ENCODE measurements at regions not wholly inside any gene's neighbourhood (a gene's known extent, or its start where the extent isn't known, plus 50 kb on each side); places are given as distances from the start of the nearest gene placed in this dataset.
A peak's percentile ranks its signal among the peaks of the same experiment; 100 is the strongest.

DNA sequence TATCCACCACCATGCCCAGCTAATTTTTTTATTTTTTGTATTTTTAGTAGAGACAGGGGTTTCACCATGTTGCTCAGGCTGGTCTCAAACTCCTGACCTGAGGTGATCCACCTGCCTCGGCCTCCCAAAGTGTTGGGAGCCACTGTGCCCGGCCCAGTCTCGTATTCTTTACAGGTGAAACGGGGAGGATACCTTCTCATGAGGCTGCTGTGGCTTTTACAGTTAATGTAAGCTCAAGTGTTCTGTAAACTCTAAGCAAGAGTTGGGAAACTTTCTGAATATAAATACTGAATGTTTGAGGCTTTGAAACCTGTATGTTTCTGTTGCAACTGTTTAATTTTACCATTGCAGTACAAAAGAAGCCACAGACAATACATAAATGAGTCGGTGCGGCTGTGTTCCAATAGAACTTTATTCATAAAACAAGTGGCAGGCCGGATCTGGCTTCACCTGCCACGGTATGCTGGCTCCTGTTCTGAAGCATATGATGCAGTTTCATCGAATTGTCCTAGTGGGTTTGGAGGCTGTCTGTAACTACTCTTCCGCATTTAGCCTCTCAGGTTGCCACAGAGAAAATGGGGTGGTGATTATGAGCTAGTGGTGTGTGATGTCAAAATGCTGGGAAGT lies 192.5 kb upstream of the ZFP64 start:
- Histone ChIP-seq H3K9ac (ENCODE audit: insufficient read depth, low read length) (no peak overlapping the region), H3K4me3 (replicated peaks in 1 of 4; ENCODE audit: control extremely low read depth in 1 of 4, insufficient read depth in 1 of 4, low read depth in 3 of 4, low read length in 4 of 4) (no peak overlapping the region), H3K4me2 (ENCODE audit: extremely low read depth, insufficient read depth, low read length) (no peak overlapping the region), H3K27me3 (ENCODE audit: control insufficient read depth, insufficient read depth, low read length) (no peaks in the 10 kb centered on the region), H3K36me3 (ENCODE audit: control insufficient read depth, insufficient read depth, low read length) (no peaks in the 10 kb centered on the region), H2AFZ (ENCODE audit: low read length) (no peak overlapping the region), H3K4me1 (ENCODE audit: control insufficient read depth, extremely low read depth, insufficient read depth, low read length) (no peaks in the 10 kb centered on the region), H3K9me3 (ENCODE audit: control insufficient read depth, insufficient read depth, low read depth, low read length) (no peaks in the 10 kb centered on the region), H4K20me1 (ENCODE audit: control insufficient read depth, extremely low read depth, insufficient read depth, low read length) (no peaks in the 10 kb centered on the region), H3K27ac (ENCODE audit: insufficient read depth, low read length) (no peak overlapping the region), H3K79me2 (ENCODE audit: control insufficient read depth, insufficient read depth, low read length) (no peaks in the 10 kb centered on the region)
- no peak for TF ChIP-seq EZH2 (IDR thresholded peaks at IDR 0.05; ENCODE audit: low read length, missing control alignments)
- TF ChIP-seq, protein P1, sequence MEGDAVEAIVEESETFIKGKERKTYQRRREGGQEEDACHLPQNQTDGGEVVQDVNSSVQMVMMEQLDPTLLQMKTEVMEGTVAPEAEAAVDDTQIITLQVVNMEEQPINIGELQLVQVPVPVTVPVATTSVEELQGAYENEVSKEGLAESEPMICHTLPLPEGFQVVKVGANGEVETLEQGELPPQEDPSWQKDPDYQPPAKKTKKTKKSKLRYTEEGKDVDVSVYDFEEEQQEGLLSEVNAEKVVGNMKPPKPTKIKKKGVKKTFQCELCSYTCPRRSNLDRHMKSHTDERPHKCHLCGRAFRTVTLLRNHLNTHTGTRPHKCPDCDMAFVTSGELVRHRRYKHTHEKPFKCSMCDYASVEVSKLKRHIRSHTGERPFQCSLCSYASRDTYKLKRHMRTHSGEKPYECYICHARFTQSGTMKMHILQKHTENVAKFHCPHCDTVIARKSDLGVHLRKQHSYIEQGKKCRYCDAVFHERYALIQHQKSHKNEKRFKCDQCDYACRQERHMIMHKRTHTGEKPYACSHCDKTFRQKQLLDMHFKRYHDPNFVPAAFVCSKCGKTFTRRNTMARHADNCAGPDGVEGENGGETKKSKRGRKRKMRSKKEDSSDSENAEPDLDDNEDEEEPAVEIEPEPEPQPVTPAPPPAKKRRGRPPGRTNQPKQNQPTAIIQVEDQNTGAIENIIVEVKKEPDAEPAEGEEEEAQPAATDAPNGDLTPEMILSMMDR (conservative IDR thresholded peaks at IDR 0.05 in 1 of 2, IDR thresholded peaks at IDR 0.05 in 1 of 2; ENCODE audit: low read depth in 1 of 2, low read length in 2 of 2): no peak
- no peak for DNase-seq (ENCODE audit: low read depth in 2 of 2)

DNA sequence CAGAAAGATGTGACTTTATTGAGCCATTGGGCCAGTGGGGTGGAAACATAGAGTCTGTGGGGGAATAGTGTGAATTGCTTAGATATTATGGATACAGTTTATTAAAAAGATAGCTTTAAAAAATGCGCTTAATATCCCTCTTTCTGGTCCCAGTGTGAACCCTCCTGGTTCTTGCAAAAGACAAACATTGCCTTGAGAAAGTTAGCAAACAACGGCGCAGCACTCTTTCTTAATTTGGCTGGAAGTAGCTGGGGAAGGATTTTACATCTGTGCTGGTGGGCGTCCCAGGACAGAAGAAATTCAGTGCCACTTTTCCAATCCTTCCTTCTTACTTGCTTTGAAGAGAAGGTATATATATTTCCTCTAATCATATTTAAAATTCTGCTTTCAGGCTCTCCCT lies 191.4 kb upstream of the ZFP64 start:
- no peak overlapping the region for H3K27ac ChIP-seq (ENCODE audit: insufficient read depth, low read length)
- TF ChIP-seq EZH2 (IDR thresholded peaks at IDR 0.05; ENCODE audit: low read length, missing control alignments): no peak
- TF ChIP-seq, protein P1 (conservative IDR thresholded peaks at IDR 0.05 in 1 of 2, IDR thresholded peaks at IDR 0.05 in 1 of 2; ENCODE audit: low read depth in 1 of 2, low read length in 2 of 2): no peak
- H3K9me3 ChIP-seq (ENCODE audit: control insufficient read depth, insufficient read depth, low read depth, low read length): no peaks in the 10 kb centered on the region
- DNase-seq (ENCODE audit: low read depth in 2 of 2): no peak
- no peaks in the 10 kb centered on the region for H3K27me3 ChIP-seq (ENCODE audit: control insufficient read depth, insufficient read depth, low read length)
- H3K79me2 ChIP-seq (ENCODE audit: control insufficient read depth, insufficient read depth, low read length): no peaks in the 10 kb centered on the region
- H2AFZ ChIP-seq (ENCODE audit: low read length): no peak overlapping the region
- no peaks in the 10 kb centered on the region for H3K36me3 ChIP-seq (ENCODE audit: control insufficient read depth, insufficient read depth, low read length)
- no peaks in the 10 kb centered on the region for H4K20me1 ChIP-seq (ENCODE audit: control insufficient read depth, extremely low read depth, insufficient read depth, low read length)
- H3K4me1 ChIP-seq (ENCODE audit: control insufficient read depth, extremely low read depth, insufficient read depth, low read length): no peaks in the 10 kb centered on the region
- no peak overlapping the region for H3K4me2 ChIP-seq (ENCODE audit: extremely low read depth, insufficient read depth, low read length)
- no peak overlapping the region for H3K4me3 ChIP-seq (replicated peaks in 1 of 4; ENCODE audit: control extremely low read depth in 1 of 4, insufficient read depth in 1 of 4, low read depth in 3 of 4, low read length in 4 of 4)
- no peak overlapping the region for H3K9ac ChIP-seq (ENCODE audit: insufficient read depth, low read length)

DNA sequence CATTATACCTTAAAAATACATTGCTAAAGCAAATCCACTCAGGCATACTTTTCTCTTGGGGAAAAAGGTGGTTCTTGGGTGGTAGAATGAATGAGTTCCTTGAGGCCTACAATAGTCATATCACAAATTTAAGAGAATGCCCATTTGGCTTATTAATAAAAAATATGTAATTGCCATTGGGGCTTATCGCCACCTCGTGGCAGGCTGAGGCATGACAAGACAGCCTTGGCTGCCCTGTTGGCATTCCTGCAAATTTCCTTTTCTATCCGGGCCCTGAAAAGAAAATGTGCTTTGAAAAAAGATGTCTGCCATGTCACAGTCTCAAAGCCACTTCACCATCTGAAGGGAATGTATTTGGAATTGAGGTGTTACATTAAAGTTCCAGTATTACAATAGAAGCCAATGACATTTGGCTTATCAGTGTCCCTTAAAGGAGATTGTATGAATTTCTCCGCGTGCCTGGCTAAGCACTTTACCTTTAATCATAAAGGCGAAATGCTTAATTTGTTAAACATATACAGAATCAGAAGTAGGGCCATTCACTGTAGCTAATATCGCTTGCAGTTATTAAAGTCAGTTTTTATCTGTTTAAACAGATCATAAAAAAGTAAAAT lies 188.3 kb upstream of the ZFP64 start:
- Histone ChIP-seq H3K79me2 (ENCODE audit: control insufficient read depth, insufficient read depth, low read length) (no peaks in the 10 kb centered on the region), H3K9me3 (ENCODE audit: control insufficient read depth, insufficient read depth, low read depth, low read length) (no peaks in the 10 kb centered on the region), H3K4me1 (ENCODE audit: control insufficient read depth, extremely low read depth, insufficient read depth, low read length) (no peaks in the 10 kb centered on the region), H3K4me3 (replicated peaks in 1 of 4; ENCODE audit: control extremely low read depth in 1 of 4, insufficient read depth in 1 of 4, low read depth in 3 of 4, low read length in 4 of 4) (no peak overlapping the region), H3K27ac (ENCODE audit: insufficient read depth, low read length) (no peak overlapping the region), H3K36me3 (ENCODE audit: control insufficient read depth, insufficient read depth, low read length) (no peaks in the 10 kb centered on the region), H3K9ac (ENCODE audit: insufficient read depth, low read length) (no peak overlapping the region), H2AFZ (ENCODE audit: low read length) (no peak overlapping the region), H3K27me3 (ENCODE audit: control insufficient read depth, insufficient read depth, low read length) (no peaks in the 10 kb centered on the region), H3K4me2 (ENCODE audit: extremely low read depth, insufficient read depth, low read length) (no peak overlapping the region), H4K20me1 (ENCODE audit: control insufficient read depth, extremely low read depth, insufficient read depth, low read length) (no peaks in the 10 kb centered on the region)
- peak in 1 of 2 donors; percentile 48 for DNase-seq (ENCODE audit: low read depth in 2 of 2)
- TF ChIP-seq, protein P1 (conservative IDR thresholded peaks at IDR 0.05 in 1 of 2, IDR thresholded peaks at IDR 0.05 in 1 of 2; ENCODE audit: low read depth in 1 of 2, low read length in 2 of 2): peak; percentile 89 to 99
- TF ChIP-seq EZH2 (IDR thresholded peaks at IDR 0.05; ENCODE audit: low read length, missing control alignments): no peak
